Spinal cord (tissue), 9 donors: ENCODE measurements at regions not wholly inside any gene's neighbourhood (a gene's known extent, or its start where the extent isn't known, plus 50 kb on each side); places are given as distances from the start of the nearest gene placed in this dataset.
A peak's percentile ranks its signal among the peaks of the same experiment; 100 is the strongest.
"Not testable (repeated sequence)": the region's sequence is repeated elsewhere in the genome, so short reads cannot be mapped to it uniquely, and the experiment has no call there.

ENCODE experiments used
- DNase-seq, 6 donors: peaks; one replicate each; pipeline versions ENCODE4 v3.0.0 to v3.0.0-alpha.2; 2013 to 2015; ENCODE audit warnings: low spot score in 6 of 6, low read depth in 4 of 6
- H3K27ac ChIP-seq: one replicate; pipeline ENCODE4 v1.5.1; 2013; ENCODE audit warnings: low read depth, low read length, control low read depth
- H3K27me3 ChIP-seq: one replicate; pipeline ENCODE4 v1.6.1; 2013; ENCODE audit warnings: low read length; ENCODE audit not compliant: control insufficient read depth, insufficient read depth
- H3K36me3 ChIP-seq: one replicate; pipeline ENCODE4 v1.6.1; 2013; ENCODE audit warnings: low read length; ENCODE audit not compliant: control insufficient read depth, insufficient read depth
- H3K4me1 ChIP-seq: one replicate; pipeline ENCODE4 v1.6.1; 2013; ENCODE audit warnings: low read length; ENCODE audit not compliant: control insufficient read depth, insufficient read depth
- H3K4me3 ChIP-seq: one replicate; pipeline ENCODE4 v1.5.1; 2013; ENCODE audit warnings: low read depth, low read length, control low read depth
- H3K9me3 ChIP-seq: one replicate; pipeline ENCODE4 v1.6.1; 2013; ENCODE audit warnings: low read length; ENCODE audit not compliant: control insufficient read depth, insufficient read depth
- WGBS: methylation state at CpG from one replicate; pipeline ENCODE4 v1.1.5; 2013; ENCODE audit warnings: missing lambda C conversion rate; ENCODE audit not compliant: insufficient coverage; 5-methylcytosine and 5-hydroxymethylcytosine counted together
- donor health status: healthy.

GRCh38 chr6:51199105-51199552 lies 380.5 kb downstream of the TFAP2B start:
- no peaks in the 10 kb centered on the region for H3K4me1 ChIP-seq
- no peaks in the 10 kb centered on the region for H3K9me3 ChIP-seq
- H3K36me3 ChIP-seq: no peaks in the 10 kb centered on the region
- H3K4me3 ChIP-seq: no peak overlapping the region
- H3K27me3 ChIP-seq: no peaks in the 10 kb centered on the region
- no CpG with 5 or more reads among the region's 2 CpGs for WGBS
- peak in 1 of 6 donors; percentile 16 for DNase-seq
- H3K27ac ChIP-seq: no peak overlapping the region

DNA sequence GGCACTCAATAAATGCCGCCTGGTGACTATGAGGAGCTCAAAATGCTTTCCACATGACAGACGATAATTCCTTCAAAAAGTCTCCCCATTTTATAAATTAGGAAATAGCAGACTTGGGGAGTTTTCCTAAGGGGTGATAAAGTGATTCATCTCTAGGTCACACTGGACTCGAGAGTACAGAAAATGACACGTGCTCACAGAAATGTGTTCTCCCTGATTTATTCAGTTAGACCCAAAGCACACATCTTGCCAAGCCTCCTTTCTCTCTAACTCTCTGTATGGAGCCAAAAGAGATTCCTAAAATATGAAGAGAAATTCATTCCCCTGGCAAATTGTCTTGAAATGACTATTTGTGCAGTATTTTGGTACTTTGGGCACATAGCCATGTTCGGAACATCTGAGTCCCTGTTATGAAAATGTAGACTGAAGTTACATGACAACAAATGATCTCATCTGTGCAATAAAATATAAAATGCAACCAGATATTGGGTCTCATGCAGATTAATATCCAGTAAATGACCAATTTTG lies 381.1 kb downstream of the TFAP2B start:
- DNase-seq: peak in 1 of 6 donors; percentile 45
- Histone ChIP-seq H3K36me3 (no peaks in the 10 kb centered on the region), H3K27me3 (no peaks in the 10 kb centered on the region), H3K4me1 (no peaks in the 10 kb centered on the region), H3K9me3 (no peaks in the 10 kb centered on the region), H3K4me3 (no peak overlapping the region), H3K27ac (no peak overlapping the region)
- 71% methylated on average over 1 of the region's 5 CpGs for WGBS

- H3K27ac ChIP-seq: no peak overlapping the region
- no peaks in the 10 kb centered on the region for H3K9me3 ChIP-seq
- no peak overlapping the region for H3K4me3 ChIP-seq
- H3K36me3 ChIP-seq: no peaks in the 10 kb centered on the region
- WGBS: 100% methylated on average over 1 of the region's 1 CpG
- no peaks in the 10 kb centered on the region for H3K27me3 ChIP-seq
- no peak for DNase-seq
- H3K4me1 ChIP-seq: no peaks in the 10 kb centered on the region
Observed at GRCh38 chr6:51200676-51201075, 382.0 kb downstream of the TFAP2B start.

DNA sequence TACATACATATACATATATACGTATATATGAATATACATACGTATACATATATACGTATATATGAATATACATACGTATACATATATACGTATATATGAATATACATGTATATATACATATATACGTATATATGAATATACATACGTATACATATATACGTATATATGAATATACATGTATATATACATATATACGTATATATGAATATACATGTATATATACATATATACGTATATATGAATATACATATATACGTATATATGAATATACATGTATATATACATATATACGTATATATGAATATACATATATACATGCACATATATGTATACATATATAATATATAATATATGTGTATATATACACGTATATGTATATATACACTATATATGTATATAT lies 384.0 kb downstream of the TFAP2B start:
- H3K27ac ChIP-seq, H3K36me3 ChIP-seq, H3K4me1 ChIP-seq, DNase-seq, H3K4me3 ChIP-seq, H3K9me3 ChIP-seq, H3K27me3 ChIP-seq: not testable (repeated sequence)
- no CpG with 5 or more reads among the region's 13 CpGs for WGBS

DNA sequence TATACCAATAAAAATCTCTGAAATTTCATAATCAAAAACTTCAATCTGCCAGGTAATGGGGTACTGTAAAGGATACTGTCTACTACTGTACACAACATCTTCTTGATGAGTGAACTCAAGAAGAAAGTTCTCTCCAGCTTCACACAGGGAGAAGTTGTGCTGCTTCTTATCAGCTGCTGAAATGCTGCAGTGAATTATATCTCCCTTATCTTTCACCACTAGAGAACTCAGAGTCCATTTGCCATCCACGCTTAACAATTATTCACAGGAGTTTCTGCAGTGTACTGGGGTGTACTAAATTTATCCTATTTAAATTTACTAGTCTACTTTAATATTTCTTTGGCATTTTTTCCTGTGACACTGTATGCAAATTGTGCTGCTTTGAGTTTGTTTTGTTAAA lies 384.8 kb downstream of the TFAP2B start:
- H3K4me3 ChIP-seq: no peak overlapping the region
- no peaks in the 10 kb centered on the region for H3K36me3 ChIP-seq
- H3K4me1 ChIP-seq: no peaks in the 10 kb centered on the region
- H3K27me3 ChIP-seq: no peaks in the 10 kb centered on the region
- no peaks in the 10 kb centered on the region for H3K9me3 ChIP-seq
- no peak for DNase-seq
- no peak overlapping the region for H3K27ac ChIP-seq
- WGBS: no CpG with 5 or more reads among the region's 1 CpG

DNA sequence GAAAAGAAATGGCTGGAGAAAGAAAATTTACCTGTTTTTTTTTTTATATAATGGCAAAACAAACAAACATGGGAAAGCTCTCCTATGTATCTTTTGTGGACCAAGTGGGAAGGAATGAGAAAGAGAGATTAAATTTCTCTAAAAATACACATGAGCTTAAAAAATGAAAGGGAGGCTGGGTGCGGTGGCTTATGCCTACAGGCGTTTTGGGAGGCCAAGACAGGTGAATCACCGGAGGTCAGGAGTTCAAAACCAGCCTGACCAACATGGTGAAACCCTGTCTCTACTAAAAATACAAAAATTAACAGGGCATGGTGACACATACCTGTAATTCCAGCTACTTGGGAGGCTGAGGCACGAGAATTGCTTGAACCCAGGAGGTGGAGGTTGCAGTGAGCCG lies 388.0 kb downstream of the TFAP2B start:
- H3K36me3 ChIP-seq, H3K27me3 ChIP-seq, H3K27ac ChIP-seq, H3K4me3 ChIP-seq, H3K9me3 ChIP-seq, H3K4me1 ChIP-seq, DNase-seq: not testable (repeated sequence)
- WGBS: 100% methylated on average over 3 of the region's 5 CpGs

GRCh38 chr6:51209651-51210050 lies 391.0 kb downstream of the TFAP2B start:
- Histone ChIP-seq H3K4me3 (no peak overlapping the region), H3K36me3 (no peaks in the 10 kb centered on the region), H3K27me3 (no peaks in the 10 kb centered on the region), H3K4me1 (peaks cover 5% of the 10 kb centered on the region), H3K27ac (no peak overlapping the region), H3K9me3 (no peaks in the 10 kb centered on the region)
- DNase-seq: no peak
- WGBS: no CpG with 5 or more reads among the region's 1 CpG

DNA sequence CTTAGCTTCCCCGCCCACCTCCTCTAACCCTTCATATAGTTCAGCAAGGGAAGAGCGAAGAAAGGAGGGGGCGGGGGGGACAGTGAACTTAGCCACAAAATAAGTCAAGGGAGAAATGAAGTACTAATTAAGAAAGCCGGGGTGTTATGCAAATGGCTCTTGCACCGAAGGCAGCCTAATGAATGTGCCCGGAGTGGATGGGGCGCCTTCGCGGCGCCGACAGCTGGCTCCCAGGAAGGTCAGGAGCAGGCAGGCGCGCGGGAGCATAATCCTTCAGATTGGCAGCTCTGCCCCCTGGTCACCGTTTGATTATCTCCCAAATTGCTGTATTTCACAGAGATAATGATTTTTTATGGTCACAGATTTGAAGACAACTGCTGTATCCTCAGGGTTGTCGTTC lies 395.1 kb downstream of the TFAP2B start:
- Histone ChIP-seq H3K4me1 (peaks cover 5% of the 10 kb centered on the region), H3K27me3 (no peaks in the 10 kb centered on the region), H3K4me3 (peak overlapping the region; percentile 19), H3K27ac (no peak overlapping the region), H3K36me3 (no peaks in the 10 kb centered on the region), H3K9me3 (no peaks in the 10 kb centered on the region)
- DNase-seq: peak in 2 of 6 donors; percentile 35 to 77
- 5% methylated on average over 12 of the region's 16 CpGs for WGBS

GRCh38 chr6:51214442-51214841 lies 395.8 kb downstream of the TFAP2B start:
- no peaks in the 10 kb centered on the region for H3K36me3 ChIP-seq
- 0% methylated on average over 1 of the region's 4 CpGs for WGBS
- no peak for DNase-seq
- H3K27me3 ChIP-seq: no peaks in the 10 kb centered on the region
- H3K9me3 ChIP-seq: no peaks in the 10 kb centered on the region
- peaks cover 5% of the 10 kb centered on the region for H3K4me1 ChIP-seq
- H3K4me3 ChIP-seq: no peak overlapping the region
- H3K27ac ChIP-seq: no peak overlapping the region

DNA sequence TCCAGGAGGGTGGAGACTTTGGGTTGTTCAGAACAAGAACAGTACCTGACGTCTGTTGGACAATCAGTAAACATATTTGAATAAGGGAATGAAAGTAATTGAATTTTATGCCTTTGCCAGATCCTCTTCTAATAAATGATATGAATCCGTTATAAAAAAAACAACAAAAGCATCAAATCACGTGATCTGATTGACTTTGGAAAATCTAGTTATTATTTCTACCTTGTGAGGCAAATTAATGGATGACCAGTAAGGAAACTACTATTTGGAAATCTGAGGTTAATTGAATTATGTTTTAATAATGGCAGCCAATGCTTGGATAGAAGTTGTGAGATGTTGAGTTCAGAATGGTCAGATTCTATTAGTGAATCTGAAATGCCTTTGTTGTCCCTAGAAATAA lies 399.5 kb downstream of the TFAP2B start:
- H3K27ac ChIP-seq: no peak overlapping the region

More for the DNA sequence above, 399.5 kb downstream of the TFAP2B start:
- Histone ChIP-seq H3K4me3 (no peak overlapping the region), H3K4me1 (peaks cover 5% of the 10 kb centered on the region), H3K9me3 (no peaks in the 10 kb centered on the region), H3K36me3 (no peaks in the 10 kb centered on the region), H3K27me3 (no peaks in the 10 kb centered on the region)
- WGBS: no CpG with 5 or more reads among the region's 3 CpGs
- no peak for DNase-seq
